Esophagus squamous epithelium (tissue), 4 donors: ENCODE measurements at regions not wholly inside any gene's neighbourhood (a gene's known extent, or its start where the extent isn't known, plus 50 kb on each side); places are given as distances from the start of the nearest gene placed in this dataset.

Experiments
- CTCF ChIP-seq, 6 experiments: fragments of 450-650 bp in 4 of 6; fragments of 200-600 bp in 2 of 6; sonication (generic) in 2 of 6; IDR thresholded peaks; one replicate each; pipeline ENCODE4 v1.5.1; 2016 to 2019; ENCODE audit warnings: antibody characterized with exemption in 6 of 6, mild to moderate bottlenecking in 4 of 6, moderate library complexity in 4 of 6
- POLR2A ChIP-seq, 4 donors: fragments of 450-650 bp; IDR thresholded peaks; one replicate each; pipeline ENCODE4 v1.6.1; 2017; ENCODE audit warnings: antibody characterized with exemption in 4 of 4, mild to moderate bottlenecking in 4 of 4, moderate library complexity in 3 of 4

- no peak for TF ChIP-seq CTCF (IDR thresholded peaks at IDR 0.05)
- no peak for TF ChIP-seq POLR2A (IDR thresholded peaks at IDR 0.05)
Observed at GRCh38 chr7:84904561-84904960, 282.3 kb downstream of the SEMA3D start.
